ENCODE measurements at regions not wholly inside any gene's neighbourhood (a gene's known extent, or its start where the extent isn't known, plus 50 kb on each side); places are given as distances from the start of the nearest gene placed in this dataset.
A peak's percentile ranks its signal among the peaks of the same experiment; 100 is the strongest.

DNA sequence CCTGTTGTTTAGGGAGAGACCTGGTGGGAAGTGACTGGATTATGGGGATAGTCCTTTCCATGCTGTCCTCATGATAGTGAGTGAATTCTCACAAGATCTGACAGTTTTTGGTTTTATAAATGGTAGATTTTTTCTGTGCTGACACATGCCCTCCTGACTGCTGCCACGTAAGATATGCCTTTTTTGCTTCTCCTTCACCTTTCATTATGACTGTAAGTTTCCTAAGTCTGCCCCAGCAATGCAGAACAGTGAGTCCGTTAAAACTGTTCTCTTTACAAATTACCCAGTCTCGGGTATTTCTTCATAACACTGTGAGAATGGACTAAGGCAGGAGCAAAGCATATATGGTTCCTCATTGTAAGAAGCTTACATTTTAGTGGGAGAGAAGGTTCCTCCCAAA, 1727.2 kb downstream of the NCAM2 start:
- ATAC-seq (no peak), FAIRE-seq (no peak)

DNA sequence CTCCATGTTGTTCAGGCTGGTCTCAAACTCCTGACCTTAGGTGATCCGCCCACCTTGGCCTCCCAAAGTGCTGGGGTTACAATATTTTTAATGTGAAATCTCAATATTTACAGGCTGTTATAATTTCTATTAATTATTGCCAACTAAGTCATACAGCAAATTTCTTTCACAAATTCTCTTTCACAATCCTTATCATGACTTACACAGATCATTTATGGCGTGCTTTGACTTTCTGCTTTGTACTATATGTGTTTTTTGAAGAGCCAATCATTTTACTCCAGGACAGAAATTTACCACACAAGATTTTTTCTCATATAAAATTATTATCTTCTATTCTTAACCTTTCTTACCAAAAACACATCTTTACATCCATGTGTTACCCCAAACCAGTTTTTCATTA, 1729.9 kb downstream of the NCAM2 start:
- Histone ChIP-seq H3K4me2 (no peak overlapping the region), H3K27ac (no peak overlapping the region), H3K4me3 (no peak overlapping the region), H3K9me3 (no peaks in the 10 kb centered on the region), H3K4me1 (no peaks in the 10 kb centered on the region)
- WGBS (ENCODE audit: missing lambda C conversion rate), result 2% methylated on average over 2 of the region's 2 CpGs
- no peak for FAIRE-seq
- ChIA-PET CTCF (no interaction called here), POLR2A (no interaction called here)
- no peak for DNase-seq (ENCODE audit: low read depth in 1 of 2, low spot score in 1 of 2)
- ATAC-seq, result no peak
- TF ChIP-seq, protein P1, sequence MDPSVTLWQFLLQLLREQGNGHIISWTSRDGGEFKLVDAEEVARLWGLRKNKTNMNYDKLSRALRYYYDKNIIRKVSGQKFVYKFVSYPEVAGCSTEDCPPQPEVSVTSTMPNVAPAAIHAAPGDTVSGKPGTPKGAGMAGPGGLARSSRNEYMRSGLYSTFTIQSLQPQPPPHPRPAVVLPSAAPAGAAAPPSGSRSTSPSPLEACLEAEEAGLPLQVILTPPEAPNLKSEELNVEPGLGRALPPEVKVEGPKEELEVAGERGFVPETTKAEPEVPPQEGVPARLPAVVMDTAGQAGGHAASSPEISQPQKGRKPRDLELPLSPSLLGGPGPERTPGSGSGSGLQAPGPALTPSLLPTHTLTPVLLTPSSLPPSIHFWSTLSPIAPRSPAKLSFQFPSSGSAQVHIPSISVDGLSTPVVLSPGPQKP (IDR thresholded peaks at IDR 0.05; ENCODE audit: low read depth, low read length), result no peak
- TF ChIP-seq JUN (IDR thresholded peaks at IDR 0.05) (no peak), ZFP36 (IDR thresholded peaks at IDR 0.05; ENCODE audit: borderline replicate concordance, partially characterized antibody) (peak; percentile 70), FOSB (CRISPR knock-in tag; IDR thresholded peaks at IDR 0.05) (no peak), ZSCAN20 (CRISPR knock-in tag; IDR thresholded peaks at IDR 0.05) (no peak), JUNB (IDR thresholded peaks at IDR 0.05) (no peak), EHMT2 (IDR thresholded peaks at IDR 0.05; ENCODE audit: low read depth) (no peak), HEYL (CRISPR knock-in tag; IDR thresholded peaks at IDR 0.05) (no peak)

More for the DNA sequence above, 1727.2 kb downstream of the NCAM2 start:
- POLR2A ChIA-PET, result no interaction called here
- 0% methylated on average over 3 of the region's 3 CpGs for WGBS (ENCODE audit: missing lambda C conversion rate)
- DNase-seq (ENCODE audit: low read depth in 1 of 2, low spot score in 1 of 2), result no peak
- Histone ChIP-seq H3K4me3 (no peak overlapping the region), H3K4me1 (no peaks in the 10 kb centered on the region), H3K4me2 (no peak overlapping the region), H3K27ac (no peak overlapping the region), H3K9me3 (no peaks in the 10 kb centered on the region)
- TF ChIP-seq ESRRA (IDR thresholded peaks at IDR 0.05; ENCODE audit: borderline replicate concordance, low read length) (no peak), CBX2 (IDR thresholded peaks at IDR 0.05; ENCODE audit: borderline replicate concordance, low read depth) (no peak), TFCP2L1 (CRISPR knock-in tag; IDR thresholded peaks at IDR 0.05) (no peak), HOXB13 (CRISPR knock-in tag; IDR thresholded peaks at IDR 0.05; ENCODE audit: low read depth) (no peak), ZSCAN20 (CRISPR knock-in tag; IDR thresholded peaks at IDR 0.05) (no peak), POLR2A (IDR thresholded peaks at IDR 0.05; ENCODE audit: low read length) (no peak), NFE2L2 (conservative IDR thresholded peaks at IDR 0.05; ENCODE audit: low read length) (no peak), PHF8 (IDR thresholded peaks at IDR 0.05; ENCODE audit: borderline replicate concordance, low read depth) (no peak), GATA3 (IDR thresholded peaks at IDR 0.05; ENCODE audit: borderline replicate concordance) (no peak), EHMT2 (IDR thresholded peaks at IDR 0.05; ENCODE audit: low read depth) (no peak), ZFP36 (IDR thresholded peaks at IDR 0.05; ENCODE audit: borderline replicate concordance, partially characterized antibody) (no peak), HEYL (CRISPR knock-in tag; IDR thresholded peaks at IDR 0.05) (no peak), SREBF2 (IDR thresholded peaks at IDR 0.05) (no peak)
- TF ChIP-seq, protein P2, sequence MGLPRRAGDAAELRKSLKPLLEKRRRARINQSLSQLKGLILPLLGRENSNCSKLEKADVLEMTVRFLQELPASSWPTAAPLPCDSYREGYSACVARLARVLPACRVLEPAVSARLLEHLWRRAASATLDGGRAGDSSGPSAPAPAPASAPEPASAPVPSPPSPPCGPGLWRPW (IDR thresholded peaks at IDR 0.05), result no peak
- CTCF ChIA-PET, result no interaction called here

DNA sequence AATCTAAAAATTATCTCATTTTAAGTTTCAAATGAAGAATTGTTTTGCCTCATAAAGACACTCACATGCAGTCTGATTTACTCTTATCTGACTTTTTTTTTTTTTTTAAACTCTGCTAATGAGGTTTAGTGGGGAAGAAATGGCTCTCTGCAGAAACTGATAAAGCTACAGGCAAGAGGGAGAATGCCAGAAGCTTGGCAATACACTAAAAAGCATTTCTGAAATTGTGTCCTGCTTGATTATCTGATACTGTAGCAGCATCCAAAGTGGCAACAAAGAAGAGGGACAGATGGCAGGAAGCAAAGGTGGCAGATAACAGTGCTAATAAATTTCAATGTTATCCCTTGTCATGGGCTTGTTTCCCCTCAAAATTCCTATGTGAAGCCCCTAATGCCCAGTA, 1744.9 kb downstream of the NCAM2 start:
- H3K4me3 ChIP-seq, result no peak overlapping the region
- H3K4me2 ChIP-seq, result no peak overlapping the region
- ChIA-PET POLR2A (no interaction called here), CTCF (no interaction called here)
- DNase-seq (ENCODE audit: low read depth in 1 of 2, low spot score in 1 of 2), result no peak
- H3K4me1 ChIP-seq, result no peaks in the 10 kb centered on the region
- H3K9me3 ChIP-seq, result no peaks in the 10 kb centered on the region
- ATAC-seq, result no peak
- no peak for FAIRE-seq
- TF ChIP-seq HOXB5 (CRISPR knock-in tag; IDR thresholded peaks at IDR 0.05), result no peak
- TF ChIP-seq NR3C1 (IDR thresholded peaks at IDR 0.05), result no peak
- TF ChIP-seq, protein P2 (IDR thresholded peaks at IDR 0.05), result no peak
- TF ChIP-seq EHMT2 (IDR thresholded peaks at IDR 0.05; ENCODE audit: low read depth), result no peak
- TF ChIP-seq E2F6 (IDR thresholded peaks at IDR 0.05; ENCODE audit: borderline replicate concordance, low read depth), result no peak
- TF ChIP-seq, protein P3, sequence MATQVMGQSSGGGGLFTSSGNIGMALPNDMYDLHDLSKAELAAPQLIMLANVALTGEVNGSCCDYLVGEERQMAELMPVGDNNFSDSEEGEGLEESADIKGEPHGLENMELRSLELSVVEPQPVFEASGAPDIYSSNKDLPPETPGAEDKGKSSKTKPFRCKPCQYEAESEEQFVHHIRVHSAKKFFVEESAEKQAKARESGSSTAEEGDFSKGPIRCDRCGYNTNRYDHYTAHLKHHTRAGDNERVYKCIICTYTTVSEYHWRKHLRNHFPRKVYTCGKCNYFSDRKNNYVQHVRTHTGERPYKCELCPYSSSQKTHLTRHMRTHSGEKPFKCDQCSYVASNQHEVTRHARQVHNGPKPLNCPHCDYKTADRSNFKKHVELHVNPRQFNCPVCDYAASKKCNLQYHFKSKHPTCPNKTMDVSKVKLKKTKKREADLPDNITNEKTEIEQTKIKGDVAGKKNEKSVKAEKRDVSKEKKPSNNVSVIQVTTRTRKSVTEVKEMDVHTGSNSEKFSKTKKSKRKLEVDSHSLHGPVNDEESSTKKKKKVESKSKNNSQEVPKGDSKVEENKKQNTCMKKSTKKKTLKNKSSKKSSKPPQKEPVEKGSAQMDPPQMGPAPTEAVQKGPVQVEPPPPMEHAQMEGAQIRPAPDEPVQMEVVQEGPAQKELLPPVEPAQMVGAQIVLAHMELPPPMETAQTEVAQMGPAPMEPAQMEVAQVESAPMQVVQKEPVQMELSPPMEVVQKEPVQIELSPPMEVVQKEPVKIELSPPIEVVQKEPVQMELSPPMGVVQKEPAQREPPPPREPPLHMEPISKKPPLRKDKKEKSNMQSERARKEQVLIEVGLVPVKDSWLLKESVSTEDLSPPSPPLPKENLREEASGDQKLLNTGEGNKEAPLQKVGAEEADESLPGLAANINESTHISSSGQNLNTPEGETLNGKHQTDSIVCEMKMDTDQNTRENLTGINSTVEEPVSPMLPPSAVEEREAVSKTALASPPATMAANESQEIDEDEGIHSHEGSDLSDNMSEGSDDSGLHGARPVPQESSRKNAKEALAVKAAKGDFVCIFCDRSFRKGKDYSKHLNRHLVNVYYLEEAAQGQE (IDR thresholded peaks at IDR 0.05), result no peak
- TF ChIP-seq ATOH8 (CRISPR knock-in tag; IDR thresholded peaks at IDR 0.05; ENCODE audit: low read depth), result no peak
- TF ChIP-seq HMGXB4 (CRISPR knock-in tag; IDR thresholded peaks at IDR 0.05; ENCODE audit: borderline replicate concordance), result no peak
- TF ChIP-seq CBX8 (IDR thresholded peaks at IDR 0.05), result no peak
- no peak for TF ChIP-seq CBX2 (IDR thresholded peaks at IDR 0.05; ENCODE audit: borderline replicate concordance, low read depth)
- no peak overlapping the region for H3K27ac ChIP-seq
